Ovary (tissue), 7 donors: ENCODE measurements at regions not wholly inside any gene's neighbourhood (a gene's known extent, or its start where the extent isn't known, plus 50 kb on each side); places are given as distances from the start of the nearest gene placed in this dataset.

Experiments
- DNase-seq, 5 donors: peaks; one replicate each; pipeline ENCODE4 v3.0.0-alpha.2; 2019 to 2020
- H3K27ac ChIP-seq, 2 donors: fragments of 200-600 bp; one replicate each; pipeline versions ENCODE4 v1.5.1 to v1.8.0; 2019 to 2022
- H3K27me3 ChIP-seq: fragments of 200-600 bp; one replicate; pipeline ENCODE4 v1.8.0; 2022
- H3K36me3 ChIP-seq: fragments of 200-600 bp; sonication (generic); one replicate; pipeline ENCODE4 v1.5.1; 2019
- H3K4me1 ChIP-seq: one replicate; pipeline ENCODE4 v1.8.1; 2013; ENCODE audit warnings: mild to moderate bottlenecking, moderate library complexity; ENCODE audit not compliant: insufficient read depth
- H3K4me3 ChIP-seq: fragments of 200-600 bp; sonication (generic); one replicate; pipeline ENCODE4 v1.5.1; 2017
- H3K9me3 ChIP-seq, 2 donors: fragments of 200-600 bp in 1 of 2; sonication (generic) in 1 of 2; one replicate each; pipeline versions ENCODE4 v1.5.1 to v1.8.1; 2013 to 2019; ENCODE audit warnings: mild to moderate bottlenecking in 1 of 2, moderate library complexity in 1 of 2
- CTCF ChIP-seq, 3 donors: fragments of 450-650 bp in 2 of 3; fragments of 200-600 bp in 1 of 3; IDR thresholded peaks; one replicate each; pipeline versions ENCODE4 v1.5.1 to v1.8.0; 2016 to 2022; ENCODE audit warnings: antibody characterized with exemption in 3 of 3, mild to moderate bottlenecking in 1 of 3
- EP300 ChIP-seq: sonication (generic); formaldehyde crosslinking; IDR thresholded peaks from one replicate; pipeline ENCODE4 v1.6.1; 2017; ENCODE audit warnings: antibody characterized with exemption
- POLR2A ChIP-seq: fragments of 450-650 bp; IDR thresholded peaks from one replicate; pipeline ENCODE4 v1.6.1; 2017; ENCODE audit warnings: antibody characterized with exemption, mild to moderate bottlenecking, moderate library complexity
- WGBS, 3 donors: extraction: QIAGEN DNeasy Blood & Tissue Kit in 1 of 3; methylation state at CpG; one replicate each; pipeline versions ENCODE4 v1.1.5 to v1.1.7; 2013 to 2017; 5-methylcytosine and 5-hydroxymethylcytosine counted together
- intact Hi-C, 4 donors: fragments of 100-400 bp; cut with DNase I; formaldehyde crosslinking; loops; one replicate each; pipeline versions ENCODE4 v1.11.0 to v1.15.1; 2022 to 2023
- donor health status: DM: no; HTN: no; CAD: no; lungs with moderate emphysema.
- donor health status: DM: no; HTN: no; CAD: no.
- donor health status: Bipolar disorder and iron deficiency.
- donor health status: DM: no; HTN: no; CAD: no.
- donor health status: DM: yes; HTN: yes; CAD: no.

- intact Hi-C loops: no loop called here
Measured at GRCh38 chr4:11700751-11701226, 272.1 kb upstream of the HS3ST1 start.

GRCh38 chr4:11698846-11699590 lies 270.3 kb upstream of the HS3ST1 start:
- TF ChIP-seq EP300: no peak
- TF ChIP-seq POLR2A: no peak
- TF ChIP-seq CTCF (IDR thresholded peaks at IDR 0.05): no peak
- H3K36me3 ChIP-seq: no peaks in the 10 kb centered on the region
- no peak for DNase-seq

More at GRCh38 chr4:11700751-11701226, 272.1 kb upstream of the HS3ST1 start:
- TF ChIP-seq CTCF (IDR thresholded peaks at IDR 0.05) (no peak), POLR2A (no peak), EP300 (no peak)
- Histone ChIP-seq H3K36me3 (no peaks in the 10 kb centered on the region), H3K27me3 (no peaks in the 10 kb centered on the region), H3K4me1 (no peaks in the 10 kb centered on the region), H3K9me3 (no peaks in the 10 kb centered on the region), H3K27ac (no peak overlapping the region), H3K4me3 (no peak overlapping the region)
- WGBS, 3 donors: 94 to 98% (median 96%) methylated on average over 3 of the region's 3 CpGs
- DNase-seq: no peak

GRCh38 chr4:11698033-11698432 lies 269.3 kb upstream of the HS3ST1 start:
- no peak overlapping the region for H3K27ac ChIP-seq
- no peak overlapping the region for H3K4me3 ChIP-seq
- intact Hi-C loops: no loop called here
- no peaks in the 10 kb centered on the region for H3K9me3 ChIP-seq
- TF ChIP-seq POLR2A (no peak), EP300 (no peak), CTCF (IDR thresholded peaks at IDR 0.05) (no peak)
- no peaks in the 10 kb centered on the region for H3K27me3 ChIP-seq
- 34 to 39% (median 35%) methylated on average over 2 of the region's 2 CpGs for WGBS, 3 donors
- H3K36me3 ChIP-seq: no peaks in the 10 kb centered on the region
- no peak for DNase-seq
- H3K4me1 ChIP-seq: no peaks in the 10 kb centered on the region

More at GRCh38 chr4:11698846-11699590, 270.3 kb upstream of the HS3ST1 start:
- Histone ChIP-seq H3K4me1 (no peaks in the 10 kb centered on the region), H3K27me3 (no peaks in the 10 kb centered on the region), H3K4me3 (no peak overlapping the region), H3K9me3 (no peaks in the 10 kb centered on the region), H3K27ac (no peak overlapping the region)
- intact Hi-C loops: no loop called here
- 60 to 64% (median 61%) methylated on average over 5 of the region's 5 CpGs for WGBS, 3 donors

GRCh38 chr4:11693693-11694092 lies 265.0 kb upstream of the HS3ST1 start:
- intact Hi-C loops: no loop called here
- no peak overlapping the region for H3K27ac ChIP-seq
- H3K36me3 ChIP-seq: no peaks in the 10 kb centered on the region
- no peaks in the 10 kb centered on the region for H3K9me3 ChIP-seq
- 25 to 85% (median 31%) methylated on average over 2 of the region's 2 CpGs for WGBS, 3 donors
- H3K4me3 ChIP-seq: no peak overlapping the region
- TF ChIP-seq CTCF (IDR thresholded peaks at IDR 0.05) (no peak), EP300 (no peak), POLR2A (no peak)
- DNase-seq: no peak
- H3K27me3 ChIP-seq: no peaks in the 10 kb centered on the region
- no peaks in the 10 kb centered on the region for H3K4me1 ChIP-seq
